GM21381 (cell line): ENCODE measurements at regions not wholly inside any gene's neighbourhood (a gene's known extent, or its start where the extent isn't known, plus 50 kb on each side); places are given as distances from the start of the nearest gene placed in this dataset.
"Not testable (repeated sequence)": the region's sequence is repeated elsewhere in the genome, so short reads cannot be mapped to it uniquely, and the experiment has no call there.

Source experiments
- ATAC-seq: cut with Tn5 transposase; IDR thresholded peaks from one replicate; pipeline ENCODE4 v1.9.1; 2021; ENCODE audit warnings: mild to moderate bottlenecking, moderate library complexity; ENCODE audit not compliant: unreplicated experiment

DNA sequence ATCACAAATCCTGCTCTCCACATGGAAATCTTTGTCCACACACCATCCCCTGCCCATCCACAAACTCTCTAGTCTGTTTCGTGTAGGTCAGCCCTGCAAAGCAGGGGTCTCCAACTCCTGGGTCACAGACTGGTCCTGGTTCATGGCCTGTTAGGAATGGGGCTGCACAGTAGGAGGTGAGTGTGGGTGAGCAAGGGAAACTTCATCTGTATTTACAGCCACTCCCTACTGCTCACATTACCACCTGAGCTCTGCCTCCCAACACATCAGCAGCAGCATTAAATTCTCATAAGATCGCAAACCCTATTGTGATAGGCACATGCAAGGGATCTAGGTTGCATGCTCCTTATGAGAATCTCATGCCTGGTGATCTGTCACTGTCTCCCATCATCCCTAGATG lies 242.1 kb downstream of the FGFR2 start:
- ATAC-seq: no peak

DNA sequence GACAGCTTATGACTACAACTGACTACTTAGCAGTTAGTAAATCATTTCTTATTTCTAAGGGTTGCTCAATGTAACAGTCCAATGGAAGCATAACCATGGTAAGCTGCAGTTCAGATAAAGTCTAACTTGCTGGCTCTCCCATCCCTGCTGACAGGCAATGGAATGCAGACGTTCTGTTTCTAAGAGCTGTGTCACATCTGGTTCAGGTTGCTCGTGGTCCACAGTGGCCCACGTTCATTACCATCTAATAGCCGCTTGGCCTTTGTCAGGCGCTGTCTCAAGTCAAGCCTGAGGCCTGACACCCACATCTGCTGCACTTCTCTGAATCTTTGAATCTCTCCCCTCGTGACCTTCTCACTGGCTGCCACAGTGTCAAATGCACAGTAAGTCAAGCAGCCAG lies 240.8 kb downstream of the FGFR2 start:
- no peak for ATAC-seq

DNA sequence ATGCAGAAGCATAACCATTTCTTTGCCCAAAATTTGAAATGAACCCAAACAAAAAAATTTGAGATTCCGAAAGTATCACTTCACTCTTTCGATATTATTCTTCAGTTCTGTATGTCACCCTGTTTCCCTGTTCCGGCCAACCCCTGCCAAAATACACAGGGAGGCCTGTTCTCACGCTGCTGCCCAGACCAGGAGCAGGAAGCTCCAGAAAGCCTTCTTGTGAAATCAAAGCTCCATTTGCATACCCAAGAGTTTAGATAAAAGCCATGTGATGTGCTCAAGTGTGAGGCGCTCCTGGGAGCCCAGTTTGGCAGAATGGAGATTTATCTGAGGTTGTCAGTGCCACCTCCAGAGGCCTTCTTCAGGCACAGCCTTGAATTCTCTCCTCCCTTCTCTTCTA lies 236.2 kb downstream of the FGFR2 start:
- ATAC-seq: no peak

DNA sequence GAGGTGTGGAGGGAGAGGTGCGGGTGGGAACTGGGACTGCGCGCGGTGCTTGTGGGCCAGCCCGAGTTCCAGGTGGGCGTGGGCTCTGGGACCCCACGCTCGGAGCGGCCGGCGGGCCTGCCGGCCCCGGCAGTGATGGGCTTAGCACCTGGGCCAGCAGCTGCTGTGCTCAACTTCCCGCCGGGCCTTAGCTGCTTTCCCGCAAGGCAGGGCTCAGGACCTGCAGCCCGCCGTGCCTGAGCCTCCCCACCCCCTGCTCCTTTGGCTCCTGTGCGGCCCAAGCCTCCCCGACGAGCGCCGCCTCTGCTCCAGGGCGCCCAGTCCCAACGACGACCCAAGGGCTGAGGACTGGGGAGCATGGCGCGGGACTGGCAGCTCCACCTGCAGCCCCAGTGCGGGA lies 232.7 kb downstream of the FGFR2 start:
- no peak for ATAC-seq

DNA sequence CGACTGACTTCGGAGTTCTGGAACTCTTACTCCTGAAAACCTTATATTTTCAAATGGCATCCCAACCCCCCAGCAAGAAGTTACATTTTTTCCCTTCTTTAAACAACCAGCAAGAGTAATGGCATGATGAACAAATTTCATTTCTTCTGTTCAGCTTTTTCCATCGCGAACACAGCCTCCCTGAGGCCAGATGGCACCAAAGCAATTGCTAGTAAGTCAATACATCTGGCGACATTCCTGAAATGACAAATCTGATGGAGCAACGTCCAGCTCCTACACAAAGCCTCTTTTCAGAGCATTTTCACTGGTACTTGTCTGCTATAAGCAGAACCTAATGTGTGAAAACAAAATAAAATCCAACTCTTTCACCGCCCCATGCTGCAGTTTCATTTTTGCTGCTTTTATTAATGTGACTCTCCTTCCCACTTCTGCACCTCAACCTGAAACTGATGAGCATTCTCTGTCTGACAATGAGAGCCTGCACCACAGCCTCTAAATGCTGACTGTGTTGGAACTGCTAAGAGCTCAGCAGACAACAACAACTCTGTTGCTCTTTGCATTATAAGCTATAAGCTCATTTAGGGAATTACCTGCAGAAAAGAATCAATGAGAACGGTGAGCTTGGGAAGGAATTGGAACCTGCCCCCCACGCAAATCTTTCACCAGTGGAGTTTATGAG lies 229.8 kb downstream of the FGFR2 start:
- ATAC-seq: no peak

DNA sequence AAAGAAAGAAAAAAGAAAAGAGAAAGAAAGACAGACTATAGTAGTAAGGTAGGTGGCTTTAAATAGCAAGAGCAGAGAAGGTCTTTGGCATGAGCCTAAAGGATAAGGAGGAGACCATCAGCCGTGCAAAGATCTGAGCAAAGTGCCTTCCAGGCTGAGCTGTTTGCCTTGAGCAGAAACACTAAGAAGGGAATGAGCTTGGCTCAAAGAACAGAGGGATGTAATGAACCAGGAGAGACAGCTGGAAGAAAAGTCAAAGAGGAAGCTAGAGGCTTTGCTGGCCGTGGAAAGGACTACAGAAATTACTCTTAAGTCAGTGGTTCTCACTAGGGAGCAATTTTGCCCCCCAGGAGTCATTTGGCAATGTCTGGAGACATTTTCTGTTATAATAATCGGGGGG lies 228.6 kb downstream of the FGFR2 start:
- ATAC-seq: no peak

DNA sequence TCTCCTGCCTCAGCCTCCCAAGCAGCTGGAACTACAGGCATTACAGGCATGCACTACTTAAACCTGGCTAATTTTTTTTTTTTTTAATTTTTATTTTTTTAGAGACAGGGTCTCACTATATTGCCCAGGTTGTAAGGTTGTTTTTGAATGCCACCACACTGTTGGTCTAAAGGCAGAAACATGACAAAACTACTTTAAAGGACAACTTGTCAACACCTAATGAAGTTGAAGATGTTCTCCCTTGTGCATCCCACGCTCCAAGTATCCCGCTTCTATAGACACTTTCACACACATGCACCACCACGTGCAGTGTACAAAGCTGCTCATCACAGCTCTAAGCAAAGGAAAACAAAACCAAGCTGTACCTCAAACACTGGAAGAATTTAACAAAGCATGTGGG lies 226.4 kb downstream of the FGFR2 start:
- no peak for ATAC-seq

DNA sequence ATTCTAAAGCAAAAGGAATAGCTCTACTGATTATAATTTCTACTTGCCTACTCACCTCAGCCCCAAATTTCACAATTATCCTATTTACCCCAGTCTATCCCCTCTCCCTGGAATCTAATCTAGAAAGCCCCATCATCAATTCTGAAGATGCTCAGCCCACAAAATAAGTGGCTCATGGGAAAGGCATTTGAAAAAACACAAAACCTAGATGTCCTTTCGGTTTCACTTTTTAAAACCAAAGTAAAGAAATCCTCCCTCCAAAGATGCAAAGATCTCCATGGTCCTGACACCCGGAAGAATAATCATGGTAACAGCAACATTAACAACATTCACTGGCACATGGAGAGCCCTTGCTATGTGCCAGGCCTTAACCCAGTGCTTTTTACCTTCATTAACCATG lies 224.8 kb downstream of the FGFR2 start:
- ATAC-seq: no peak

DNA sequence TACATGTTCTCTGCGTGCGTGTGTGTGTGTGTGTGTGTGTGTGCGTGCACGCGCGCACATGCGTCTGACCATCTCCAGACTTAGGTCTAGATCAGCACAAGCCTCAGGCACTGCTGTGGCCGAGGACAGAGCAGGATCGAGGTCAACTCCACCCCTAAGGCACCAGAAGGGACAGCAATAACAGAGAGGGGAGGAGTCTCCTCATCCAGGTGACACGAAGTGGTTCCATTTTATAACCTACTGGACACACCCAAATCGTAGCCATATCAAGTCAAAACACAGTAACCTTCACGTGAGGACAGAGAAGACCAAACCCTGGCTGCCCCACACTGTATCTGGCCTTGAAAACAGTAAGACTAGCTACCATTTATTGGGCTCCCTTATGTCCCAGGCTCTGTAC lies 224.1 kb downstream of the FGFR2 start:
- no peak for ATAC-seq

DNA sequence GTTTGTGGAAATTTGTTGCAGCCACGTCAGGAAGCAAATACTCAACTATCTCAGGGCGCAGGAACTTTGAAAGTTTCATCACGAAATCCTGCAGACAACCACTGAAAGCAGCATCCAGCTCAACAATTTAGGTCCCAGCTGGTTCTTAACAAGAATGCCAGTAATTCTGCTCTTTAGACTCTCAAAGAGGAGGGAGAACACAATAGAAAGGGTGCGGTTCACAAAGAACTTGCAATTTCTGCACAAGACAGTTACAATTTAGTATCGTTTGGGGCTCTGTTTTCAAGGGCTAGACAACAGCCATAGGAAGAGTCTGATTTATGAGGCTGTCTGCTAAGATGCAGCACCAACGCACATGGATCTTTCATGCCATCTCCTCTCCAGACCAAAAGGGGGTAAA lies 223.1 kb downstream of the FGFR2 start:
- no peak for ATAC-seq

DNA sequence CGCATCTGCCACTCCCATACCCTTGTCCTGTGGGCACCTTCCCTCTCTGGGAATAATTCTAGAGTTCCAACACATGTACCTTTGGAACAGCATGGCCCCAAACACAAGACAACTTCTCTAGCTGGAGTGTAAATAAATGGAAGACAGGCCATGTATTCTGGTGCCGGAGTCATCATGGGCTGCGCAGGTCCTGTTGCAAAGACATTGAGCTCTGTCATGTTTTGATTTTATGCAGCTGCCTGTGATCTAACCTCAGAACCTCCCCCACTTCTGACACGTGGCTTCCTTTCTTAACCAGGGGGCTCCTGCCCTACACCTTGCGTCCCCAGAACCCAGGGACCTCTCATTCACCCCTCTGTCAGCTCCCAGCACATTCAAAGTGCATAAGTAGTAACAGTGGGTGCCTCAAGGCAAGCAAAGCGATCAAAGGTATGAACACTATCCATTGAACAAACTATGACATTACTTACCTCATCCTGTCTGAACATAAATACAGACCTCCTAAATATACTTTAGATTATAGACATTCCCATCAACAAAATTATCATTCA lies 219.9 kb downstream of the FGFR2 start:
- no peak for ATAC-seq

DNA sequence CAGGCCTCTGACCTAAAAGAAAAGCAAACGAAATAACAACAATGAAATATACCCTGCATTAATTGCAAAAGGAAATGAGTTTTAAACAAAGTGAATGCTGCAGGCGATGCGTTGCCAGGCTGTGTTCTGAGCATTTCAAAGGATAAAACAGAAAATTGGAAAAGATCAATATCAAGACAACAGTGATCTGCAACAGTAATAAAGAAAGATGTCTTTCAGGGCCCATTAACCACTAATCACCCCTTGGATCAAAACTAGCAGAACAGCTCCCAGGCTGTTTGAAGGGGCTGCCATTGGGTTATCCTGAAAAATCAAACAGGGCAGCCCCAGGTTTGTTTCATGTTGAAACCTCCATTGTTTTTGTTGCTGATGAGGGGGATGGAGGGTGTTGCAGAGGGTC lies 219.2 kb downstream of the FGFR2 start:
- no peak for ATAC-seq

DNA sequence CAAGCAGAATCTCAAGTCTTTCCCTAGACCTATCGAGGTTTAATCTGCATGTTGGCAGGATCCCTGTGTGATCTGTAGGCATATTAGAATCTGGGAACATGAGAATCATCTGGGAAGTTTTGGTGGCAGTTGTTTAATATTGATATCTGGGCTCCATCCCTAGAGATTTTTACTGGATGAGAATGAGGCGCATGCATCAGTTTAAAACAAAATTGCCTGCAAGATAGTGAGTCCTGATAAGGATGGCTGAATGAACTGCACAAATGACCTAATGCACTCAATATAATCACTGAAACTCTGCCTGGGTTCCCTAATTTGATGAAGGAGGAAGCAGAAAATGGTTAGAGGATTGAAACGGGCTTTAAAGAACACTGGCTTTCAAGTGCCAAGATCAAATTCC lies 218.0 kb downstream of the FGFR2 start:
- no peak for ATAC-seq

DNA sequence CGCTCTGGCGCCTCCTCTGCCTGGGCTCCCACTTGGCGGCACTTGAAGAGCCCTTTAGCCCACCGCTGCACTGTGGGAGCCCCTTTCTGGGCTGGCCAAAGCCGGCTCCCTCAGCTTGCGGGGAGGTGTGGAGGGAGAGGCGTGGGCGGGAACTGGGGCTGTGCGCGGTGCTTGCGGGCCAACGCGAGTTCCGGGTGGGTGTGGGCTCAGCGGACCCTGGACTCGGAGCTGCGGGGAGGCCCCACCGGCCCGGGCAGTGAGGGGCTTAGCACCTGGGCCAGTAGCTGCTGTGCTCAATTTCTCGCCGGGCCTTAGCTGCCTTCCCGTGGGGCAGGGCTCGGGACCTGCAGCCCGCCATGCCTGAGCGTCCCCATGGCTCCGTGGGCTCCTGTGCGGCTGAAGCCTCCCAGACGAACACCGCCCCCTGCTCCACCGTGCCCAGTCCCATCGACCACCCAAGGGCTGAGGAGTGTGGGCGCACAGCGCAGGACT lies 216.2 kb downstream of the FGFR2 start:
- ATAC-seq: not testable (repeated sequence)

DNA sequence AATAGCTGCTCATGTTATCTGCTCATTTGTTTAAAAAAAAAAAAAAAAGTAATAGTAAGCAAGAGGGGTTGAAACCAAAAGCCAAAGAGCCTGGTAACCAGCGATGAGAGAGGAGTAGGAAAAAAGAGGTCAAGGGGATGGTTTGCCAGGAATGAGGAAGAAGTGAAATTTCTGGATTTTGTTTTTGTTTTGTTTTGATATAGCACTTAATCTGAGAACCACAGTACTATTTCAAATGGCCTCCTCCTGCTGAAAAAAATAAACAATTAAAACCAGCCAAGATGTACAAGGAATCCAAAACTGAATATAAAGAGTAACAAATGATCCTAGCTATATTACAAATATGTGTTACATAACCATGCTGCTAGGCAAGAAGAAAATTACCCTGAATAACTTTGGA lies 213.1 kb downstream of the FGFR2 start:
- ATAC-seq: no peak

DNA sequence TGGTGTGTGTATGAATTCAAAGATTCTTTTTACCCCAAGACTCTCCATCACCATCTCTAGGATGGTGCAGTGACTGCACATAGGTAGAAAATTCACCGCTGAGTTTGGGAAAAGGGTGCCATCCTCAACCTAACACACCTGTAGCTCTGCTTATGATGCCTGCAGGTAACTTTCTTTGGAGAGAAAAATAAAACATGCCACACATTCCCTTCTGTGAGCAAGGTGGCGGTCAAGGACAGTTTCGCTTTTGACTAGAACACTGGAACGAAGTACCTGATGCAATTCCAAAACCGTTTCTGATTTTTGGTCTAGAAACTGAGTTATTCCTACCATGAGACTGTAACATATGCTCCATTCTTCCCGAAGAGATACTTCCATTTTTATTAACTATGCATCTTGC lies 205.6 kb downstream of the FGFR2 start:
- no peak for ATAC-seq

DNA sequence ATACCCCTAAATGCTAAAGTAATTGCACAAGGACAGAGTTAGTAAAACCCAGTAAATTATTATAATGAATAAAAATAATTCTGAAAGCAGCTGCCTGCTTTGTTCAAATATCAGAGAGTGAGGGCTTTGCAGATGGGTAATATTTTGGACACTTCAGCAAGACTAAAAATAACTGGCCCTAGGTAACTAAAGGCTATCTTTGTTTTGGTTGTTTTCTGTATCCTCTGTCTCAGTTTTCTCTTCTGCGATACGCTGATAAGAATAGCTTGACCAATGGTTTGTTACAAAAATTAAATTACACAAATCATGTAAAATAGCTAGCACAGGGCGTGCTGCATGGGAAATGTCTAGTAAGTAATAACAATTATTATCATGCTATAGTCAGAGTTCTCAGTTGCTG lies 204.7 kb downstream of the FGFR2 start:
- no peak for ATAC-seq

DNA sequence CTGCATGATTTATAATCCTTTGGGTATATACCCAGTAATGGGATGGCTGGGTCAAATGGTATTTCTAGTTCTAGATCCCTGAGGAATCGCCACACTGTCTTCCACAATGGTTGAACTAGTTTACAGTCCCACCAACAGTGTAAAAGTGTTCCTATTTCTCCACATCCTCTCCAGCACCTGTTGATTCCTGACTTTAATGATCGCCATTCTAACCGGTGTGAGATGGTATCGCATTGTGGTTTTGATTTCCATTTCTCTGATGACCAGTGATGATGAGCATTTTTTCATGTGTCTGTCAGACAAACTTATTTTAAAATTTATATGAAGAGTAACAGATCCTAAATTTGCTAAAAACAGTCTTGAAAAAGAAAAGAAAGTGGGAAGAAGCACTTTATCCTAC lies 197.7 kb downstream of the FGFR2 start:
- ATAC-seq: not testable (repeated sequence)

DNA sequence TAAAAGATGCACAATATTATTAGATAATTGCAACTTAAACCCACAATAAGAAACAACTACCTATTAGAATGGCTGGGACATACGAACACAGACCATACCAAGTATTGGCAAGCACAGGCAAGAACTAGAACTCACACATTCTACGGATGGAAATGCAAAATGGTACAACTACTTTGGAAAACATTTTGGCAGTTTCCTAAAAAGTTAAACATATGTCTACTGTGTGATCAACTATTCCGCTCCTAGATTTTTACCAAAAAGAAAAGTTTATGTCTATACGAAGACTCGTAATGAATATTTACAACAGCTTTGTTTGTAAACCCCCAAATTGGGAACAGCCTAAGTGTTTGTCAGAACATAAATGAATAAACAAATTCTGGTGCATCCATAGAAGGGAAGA lies 194.7 kb downstream of the FGFR2 start:
- ATAC-seq: no peak

DNA sequence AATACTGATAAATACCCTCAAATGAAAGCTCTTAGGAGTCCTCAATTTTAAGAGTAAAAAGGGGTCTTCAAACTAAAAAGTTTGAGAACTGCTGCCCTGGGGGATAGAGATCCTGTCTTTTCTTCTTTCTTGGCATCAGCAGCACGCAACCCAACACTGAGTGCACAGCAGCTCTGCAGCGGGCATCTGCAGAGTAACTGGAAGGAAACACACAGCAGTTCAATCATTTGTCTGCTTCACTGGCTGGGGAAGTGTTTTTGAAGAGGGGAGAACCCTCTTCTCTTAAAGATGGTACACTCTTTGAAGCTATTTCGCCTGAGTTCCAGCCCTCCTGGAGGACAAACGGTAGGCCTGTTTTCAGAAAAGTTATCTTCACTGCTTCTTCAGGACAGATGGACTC lies 193.6 kb downstream of the FGFR2 start:
- ATAC-seq: no peak

DNA sequence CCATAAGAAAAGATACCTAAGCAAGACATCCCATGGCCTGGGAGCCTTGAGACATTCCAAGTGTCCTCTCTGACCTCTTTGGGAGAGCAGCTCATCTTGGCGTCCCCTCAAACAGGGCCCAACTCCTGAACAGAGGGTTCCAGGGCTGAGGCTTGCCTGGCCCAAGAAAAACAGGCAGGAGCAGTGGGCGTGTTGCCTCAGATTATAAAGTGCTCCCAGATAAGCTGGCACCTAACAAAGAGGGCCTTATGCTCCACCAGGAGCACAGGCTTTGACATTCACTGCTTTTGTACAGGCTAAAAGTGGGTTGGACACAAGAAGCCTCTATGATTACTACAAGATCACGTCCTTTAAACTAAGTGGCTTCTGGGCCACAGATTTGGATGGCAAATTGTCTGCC lies 193.1 kb downstream of the FGFR2 start:
- no peak for ATAC-seq

DNA sequence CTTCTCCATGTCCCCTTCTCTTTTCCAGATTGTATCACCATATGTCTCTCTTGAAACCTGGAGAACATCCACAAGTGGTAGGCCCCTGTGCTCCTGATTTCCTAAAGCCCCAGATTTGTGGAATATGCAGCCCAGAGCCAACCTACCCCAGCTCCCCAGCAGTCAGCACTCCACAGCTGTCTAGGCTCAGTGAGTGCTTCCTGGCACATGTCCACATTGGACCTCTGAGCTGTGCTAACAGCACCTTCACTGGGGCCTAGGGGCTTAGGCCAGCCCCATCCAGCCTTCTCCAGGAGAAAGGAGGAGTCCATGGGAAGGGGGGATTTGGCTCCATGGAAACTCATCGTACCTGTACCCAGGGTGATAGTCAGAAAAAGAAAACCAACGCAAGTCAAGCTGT lies 192.7 kb downstream of the FGFR2 start:
- ATAC-seq: no peak

DNA sequence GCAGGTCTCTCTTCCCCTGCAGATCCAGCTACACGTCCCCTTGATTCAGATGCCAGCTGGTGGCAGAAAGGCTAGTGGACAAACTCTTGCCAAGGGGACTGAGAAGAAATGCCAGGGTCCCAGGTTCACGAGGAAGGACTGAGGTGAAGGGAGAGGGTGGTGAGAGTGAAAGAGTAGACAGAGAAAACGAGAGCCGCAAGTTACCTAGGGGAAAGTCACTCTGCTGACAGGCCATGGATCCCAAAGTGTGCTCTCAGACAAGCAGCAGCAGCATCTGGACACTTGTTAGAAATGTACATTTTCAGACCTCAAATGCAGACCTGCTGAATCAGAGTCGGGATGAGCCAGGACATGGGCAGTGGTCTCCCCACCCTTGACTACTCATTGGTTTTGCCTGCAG lies 192.3 kb downstream of the FGFR2 start:
- ATAC-seq: no peak
